ENCODE measurements at regions not wholly inside any gene's neighbourhood (a gene's known extent, or its start where the extent isn't known, plus 50 kb on each side); places are given as distances from the start of the nearest gene placed in this dataset.
A peak's percentile ranks its signal among the peaks of the same experiment; 100 is the strongest.

GRCh38 chr16:11439790-11440656, 94.8 kb downstream of the RMI2 start:
- WGBS (ENCODE audit: insufficient coverage): 100% methylated on average over 1 of the region's 4 CpGs
- H3K27ac ChIP-seq (ENCODE audit: low read depth, low read length): no peak overlapping the region
- H3K27me3 ChIP-seq (ENCODE audit: control insufficient read depth, insufficient read depth, low read length): no peaks in the 10 kb centered on the region
- H3K36me3 ChIP-seq (ENCODE audit: control insufficient read depth, insufficient read depth, low read length): no peaks in the 10 kb centered on the region
- no peak for DNase-seq (ENCODE audit: low read depth in 4 of 6, low spot score in 6 of 6)
- no peaks in the 10 kb centered on the region for H3K9me3 ChIP-seq (ENCODE audit: control insufficient read depth, insufficient read depth, low read length)
- H3K4me1 ChIP-seq (ENCODE audit: control insufficient read depth, insufficient read depth, low read length): no peaks in the 10 kb centered on the region
- no peak overlapping the region for H3K4me3 ChIP-seq (ENCODE audit: low read depth, low read length)

DNA sequence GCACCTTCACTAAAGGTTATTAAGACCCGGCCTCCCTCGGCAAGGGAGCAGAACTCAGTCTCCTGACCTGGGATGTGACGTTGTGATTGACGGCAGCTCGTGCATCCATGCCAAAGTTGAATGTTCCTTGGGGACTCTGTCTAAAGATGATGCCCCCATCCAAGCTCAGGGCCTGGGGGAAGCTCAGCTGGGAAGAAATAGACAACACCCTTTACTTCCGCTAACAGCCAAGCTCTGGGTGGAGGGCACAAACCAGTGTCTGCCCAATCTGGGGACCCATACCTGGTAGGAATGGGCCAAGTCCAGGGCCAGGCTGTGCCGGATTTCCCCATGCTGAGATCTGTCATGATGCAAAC, 95.4 kb downstream of the RMI2 start:
- no peaks in the 10 kb centered on the region for H3K9me3 ChIP-seq (ENCODE audit: control insufficient read depth, insufficient read depth, low read length)
- no peaks in the 10 kb centered on the region for H3K4me1 ChIP-seq (ENCODE audit: control insufficient read depth, insufficient read depth, low read length)
- H3K27ac ChIP-seq (ENCODE audit: low read depth, low read length): no peak overlapping the region
- H3K36me3 ChIP-seq (ENCODE audit: control insufficient read depth, insufficient read depth, low read length): no peaks in the 10 kb centered on the region
- H3K27me3 ChIP-seq (ENCODE audit: control insufficient read depth, insufficient read depth, low read length): no peaks in the 10 kb centered on the region
- no peak for DNase-seq (ENCODE audit: low read depth in 4 of 6, low spot score in 6 of 6)
- H3K4me3 ChIP-seq (ENCODE audit: low read depth, low read length): no peak overlapping the region
- 95% methylated on average over 7 of the region's 7 CpGs for WGBS (ENCODE audit: insufficient coverage)

DNA sequence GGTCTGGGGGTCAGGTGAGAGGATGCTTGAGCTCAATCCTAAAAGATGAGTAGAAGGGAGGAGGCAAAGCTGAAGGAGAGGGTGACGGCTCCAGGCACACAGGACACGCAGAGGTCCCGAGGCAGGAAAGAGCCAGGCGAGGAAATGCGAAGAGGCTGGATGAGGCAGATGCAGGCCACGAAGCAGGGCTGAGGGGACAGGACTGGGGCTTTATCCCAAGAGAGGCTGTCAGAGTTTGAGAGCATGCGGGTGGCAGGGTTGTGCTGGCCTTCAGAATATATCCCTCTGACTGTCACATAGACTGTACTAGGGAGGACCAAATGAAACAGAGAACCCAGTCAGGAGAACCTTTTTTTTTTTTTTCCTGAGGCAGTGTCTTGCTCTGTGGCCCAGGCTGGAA, 100.2 kb downstream of the RMI2 start:
- no peak overlapping the region for H3K4me3 ChIP-seq (ENCODE audit: low read depth, low read length)
- no peaks in the 10 kb centered on the region for H3K27me3 ChIP-seq (ENCODE audit: control insufficient read depth, insufficient read depth, low read length)
- no peak for DNase-seq (ENCODE audit: low read depth in 4 of 6, low spot score in 6 of 6)
- H3K27ac ChIP-seq (ENCODE audit: low read depth, low read length): no peak overlapping the region
- H3K4me1 ChIP-seq (ENCODE audit: control insufficient read depth, insufficient read depth, low read length): no peaks in the 10 kb centered on the region
- WGBS (ENCODE audit: insufficient coverage): 95% methylated on average over 7 of the region's 7 CpGs
- no peaks in the 10 kb centered on the region for H3K9me3 ChIP-seq (ENCODE audit: control insufficient read depth, insufficient read depth, low read length)
- H3K36me3 ChIP-seq (ENCODE audit: control insufficient read depth, insufficient read depth, low read length): no peaks in the 10 kb centered on the region

GRCh38 chr16:11446566-11447119, 101.4 kb downstream of the RMI2 start:
- no peak overlapping the region for H3K4me3 ChIP-seq (ENCODE audit: low read depth, low read length)
- no peaks in the 10 kb centered on the region for H3K36me3 ChIP-seq (ENCODE audit: control insufficient read depth, insufficient read depth, low read length)
- H3K9me3 ChIP-seq (ENCODE audit: control insufficient read depth, insufficient read depth, low read length): no peaks in the 10 kb centered on the region
- no peak overlapping the region for H3K27ac ChIP-seq (ENCODE audit: low read depth, low read length)
- H3K4me1 ChIP-seq (ENCODE audit: control insufficient read depth, insufficient read depth, low read length): no peaks in the 10 kb centered on the region
- no peaks in the 10 kb centered on the region for H3K27me3 ChIP-seq (ENCODE audit: control insufficient read depth, insufficient read depth, low read length)
- 81% methylated on average over 12 of the region's 12 CpGs for WGBS (ENCODE audit: insufficient coverage)
- DNase-seq (ENCODE audit: low read depth in 4 of 6, low spot score in 6 of 6): no peak

DNA sequence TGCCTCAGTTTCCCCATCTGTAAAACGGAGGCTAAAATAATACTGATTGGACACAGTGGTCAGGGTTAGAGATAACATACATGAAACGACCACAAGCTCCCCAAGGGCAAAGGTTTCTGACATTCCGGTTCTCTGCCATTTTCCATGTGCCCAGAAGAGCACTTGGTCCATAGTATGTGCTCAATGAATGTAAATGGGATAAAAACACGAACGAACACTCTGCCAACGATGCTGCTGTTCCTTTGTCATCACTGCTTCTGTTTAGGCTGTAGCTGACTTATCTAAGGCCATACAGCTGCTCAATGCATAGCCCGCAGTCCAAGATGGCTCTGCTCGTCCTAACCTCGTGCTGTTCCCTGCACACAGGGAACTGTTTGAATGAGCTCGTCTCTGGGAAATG, 102.0 kb downstream of the RMI2 start:
- 94% methylated on average over 9 of the region's 10 CpGs for WGBS (ENCODE audit: insufficient coverage)
- DNase-seq (ENCODE audit: low read depth in 4 of 6, low spot score in 6 of 6): no peak
- H3K27me3 ChIP-seq (ENCODE audit: control insufficient read depth, insufficient read depth, low read length): no peaks in the 10 kb centered on the region
- H3K36me3 ChIP-seq (ENCODE audit: control insufficient read depth, insufficient read depth, low read length): no peaks in the 10 kb centered on the region
- no peaks in the 10 kb centered on the region for H3K9me3 ChIP-seq (ENCODE audit: control insufficient read depth, insufficient read depth, low read length)
- no peaks in the 10 kb centered on the region for H3K4me1 ChIP-seq (ENCODE audit: control insufficient read depth, insufficient read depth, low read length)
- no peak overlapping the region for H3K4me3 ChIP-seq (ENCODE audit: low read depth, low read length)
- H3K27ac ChIP-seq (ENCODE audit: low read depth, low read length): no peak overlapping the region

DNA sequence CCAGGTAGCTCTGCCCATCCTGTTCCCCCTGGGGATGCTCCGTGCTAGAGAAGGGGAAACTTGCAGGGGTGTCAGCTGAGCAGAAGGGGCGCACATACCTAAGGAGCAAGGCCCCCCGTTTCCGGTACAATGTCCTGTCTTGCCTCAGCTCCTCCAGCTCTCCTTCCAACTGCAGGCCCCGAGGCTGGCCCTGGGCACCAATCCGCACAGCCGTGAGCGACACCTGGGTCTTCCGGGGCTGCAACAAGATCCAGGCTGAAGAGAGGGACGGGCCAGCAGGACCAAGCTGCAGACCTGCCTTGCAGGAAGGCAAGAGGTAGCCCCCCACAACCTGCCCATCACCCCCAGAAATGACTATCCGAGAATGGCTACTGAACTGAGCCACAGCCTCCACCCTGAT, 102.6 kb downstream of the RMI2 start:
- Histone ChIP-seq H3K4me3 (ENCODE audit: low read depth, low read length) (no peak overlapping the region), H3K36me3 (ENCODE audit: control insufficient read depth, insufficient read depth, low read length) (no peaks in the 10 kb centered on the region), H3K27me3 (ENCODE audit: control insufficient read depth, insufficient read depth, low read length) (no peaks in the 10 kb centered on the region), H3K27ac (ENCODE audit: low read depth, low read length) (no peak overlapping the region), H3K9me3 (ENCODE audit: control insufficient read depth, insufficient read depth, low read length) (no peaks in the 10 kb centered on the region), H3K4me1 (ENCODE audit: control insufficient read depth, insufficient read depth, low read length) (no peaks in the 10 kb centered on the region)
- no peak for DNase-seq (ENCODE audit: low read depth in 4 of 6, low spot score in 6 of 6)
- 80% methylated on average over 10 of the region's 11 CpGs for WGBS (ENCODE audit: insufficient coverage)

DNA sequence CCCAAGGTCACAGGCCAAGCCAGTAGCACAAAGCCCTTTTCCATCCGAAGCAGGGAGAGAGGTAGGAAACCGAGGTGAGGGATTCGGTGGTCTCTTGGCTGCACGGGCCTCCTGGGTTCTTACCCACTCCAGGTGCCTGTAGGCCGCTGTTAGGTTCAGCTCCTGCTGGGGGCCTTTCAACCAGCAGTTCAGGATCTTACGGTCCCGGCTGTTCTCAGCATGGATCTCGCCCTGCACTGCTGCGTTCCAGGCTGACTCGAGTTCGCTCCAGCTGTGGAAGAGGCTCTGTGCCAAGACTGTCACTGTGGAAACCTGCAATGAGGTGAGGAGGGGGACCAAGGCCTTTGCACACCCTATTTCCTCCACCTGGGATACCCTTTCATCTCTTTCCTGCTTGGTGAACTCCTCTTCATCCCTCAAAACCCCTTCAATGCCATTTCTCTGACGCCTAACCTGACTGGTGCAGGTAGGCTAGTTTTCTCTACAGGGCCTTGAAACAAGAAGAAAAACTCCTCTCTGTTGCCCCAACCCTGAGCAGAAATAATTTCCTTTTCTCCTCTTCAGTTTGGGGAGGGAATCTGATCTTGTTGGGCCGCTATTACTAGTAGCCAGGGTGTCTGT, 103.6 kb downstream of the RMI2 start:
- no peak for DNase-seq (ENCODE audit: low read depth in 4 of 6, low spot score in 6 of 6)
- Histone ChIP-seq H3K36me3 (ENCODE audit: control insufficient read depth, insufficient read depth, low read length) (no peaks in the 10 kb centered on the region), H3K27ac (ENCODE audit: low read depth, low read length) (no peak overlapping the region), H3K4me1 (ENCODE audit: control insufficient read depth, insufficient read depth, low read length) (no peaks in the 10 kb centered on the region), H3K27me3 (ENCODE audit: control insufficient read depth, insufficient read depth, low read length) (no peaks in the 10 kb centered on the region), H3K9me3 (ENCODE audit: control insufficient read depth, insufficient read depth, low read length) (no peaks in the 10 kb centered on the region), H3K4me3 (ENCODE audit: low read depth, low read length) (no peak overlapping the region)
- WGBS (ENCODE audit: insufficient coverage): 80% methylated on average over 11 of the region's 13 CpGs

- Histone ChIP-seq H3K27me3 (ENCODE audit: control insufficient read depth, insufficient read depth, low read length) (no peaks in the 10 kb centered on the region), H3K4me3 (ENCODE audit: low read depth, low read length) (no peak overlapping the region), H3K9me3 (ENCODE audit: control insufficient read depth, insufficient read depth, low read length) (no peaks in the 10 kb centered on the region), H3K4me1 (ENCODE audit: control insufficient read depth, insufficient read depth, low read length) (no peaks in the 10 kb centered on the region), H3K27ac (ENCODE audit: low read depth, low read length) (no peak overlapping the region), H3K36me3 (ENCODE audit: control insufficient read depth, insufficient read depth, low read length) (no peaks in the 10 kb centered on the region)
- WGBS (ENCODE audit: insufficient coverage): 98% methylated on average over 7 of the region's 7 CpGs
- DNase-seq (ENCODE audit: low read depth in 4 of 6, low spot score in 6 of 6): no peak
Observed at GRCh38 chr16:11449716-11450115, 104.5 kb downstream of the RMI2 start.

GRCh38 chr16:11450136-11450535, 104.9 kb downstream of the RMI2 start:
- Histone ChIP-seq H3K4me1 (ENCODE audit: control insufficient read depth, insufficient read depth, low read length) (no peaks in the 10 kb centered on the region), H3K4me3 (ENCODE audit: low read depth, low read length) (no peak overlapping the region), H3K27ac (ENCODE audit: low read depth, low read length) (no peak overlapping the region), H3K27me3 (ENCODE audit: control insufficient read depth, insufficient read depth, low read length) (no peaks in the 10 kb centered on the region), H3K36me3 (ENCODE audit: control insufficient read depth, insufficient read depth, low read length) (no peaks in the 10 kb centered on the region), H3K9me3 (ENCODE audit: control insufficient read depth, insufficient read depth, low read length) (no peaks in the 10 kb centered on the region)
- DNase-seq (ENCODE audit: low read depth in 4 of 6, low spot score in 6 of 6): peak in 1 of 6 donors; percentile 42
- WGBS (ENCODE audit: insufficient coverage): 95% methylated on average over 6 of the region's 9 CpGs

- H3K27me3 ChIP-seq (ENCODE audit: control insufficient read depth, insufficient read depth, low read length): no peaks in the 10 kb centered on the region
- no peak for DNase-seq (ENCODE audit: low read depth in 4 of 6, low spot score in 6 of 6)
- H3K36me3 ChIP-seq (ENCODE audit: control insufficient read depth, insufficient read depth, low read length): no peaks in the 10 kb centered on the region
- H3K4me1 ChIP-seq (ENCODE audit: control insufficient read depth, insufficient read depth, low read length): no peaks in the 10 kb centered on the region
- no peak overlapping the region for H3K27ac ChIP-seq (ENCODE audit: low read depth, low read length)
- no peak overlapping the region for H3K4me3 ChIP-seq (ENCODE audit: low read depth, low read length)
- WGBS (ENCODE audit: insufficient coverage): 81% methylated on average over 6 of the region's 7 CpGs
- H3K9me3 ChIP-seq (ENCODE audit: control insufficient read depth, insufficient read depth, low read length): no peaks in the 10 kb centered on the region
Observed at GRCh38 chr16:11452298-11452697, 107.0 kb downstream of the RMI2 start.

Data from spinal cord (tissue), 9 donors.